K562 (cell line): ENCODE measurements at regions not wholly inside any gene's neighbourhood (a gene's known extent, or its start where the extent isn't known, plus 50 kb on each side); places are given as distances from the start of the nearest gene placed in this dataset.

Experiments
- ATAC-seq: fragments of 200-7000 bp; cut with Tn5 transposase; 3 replicates; pipeline ENCODE4 v1.9.1; 2020; ENCODE audit warnings: moderate library complexity
- BruUV-seq: library from RNA; stranded (reverse); fragments of 400-500 nt; replicated peaks from 2 replicates; lab custom pipeline; 2021; lab: Mats Ljungman, UMichigan
- CTCF ChIA-PET: fragments of 300-600 bp; formaldehyde crosslinking; extraction: SDS; loops from one replicate; lab custom pipeline; 2021; ENCODE audit warnings: low intra/inter-chr PET ratio; lab: Yijun Ruan, JAX
- POLR2A ChIA-PET: fragments of 300-600, 350-650 bp; sonication (Branson Sonifier 250); formaldehyde crosslinking; extraction: SDS; loops from one replicate; lab custom pipeline; 2021; ENCODE audit warnings: antibody characterized with exemption, inconsistent platforms; lab: Yijun Ruan, JAX
- DNase-seq, 4 experiments: peaks; one replicate each; pipeline versions ENCODE4 v3.0.0 to v3.0.0-alpha.2; 2011 to 2018; ENCODE audit warnings: low spot score in 3 of 4, mixed read lengths in 3 of 4; ENCODE audit errors: extremely low read depth in 1 of 4
- FAIRE-seq: peaks from 2 replicates; lab custom pipeline; 2011; peaks lifted over from hg19 to GRCh38; lab: Jason Lieb, UNC
- H2AFZ ChIP-seq: 2 replicates; pipeline ENCODE4 v1.6.0; 2011; ENCODE audit warnings: low read depth, low read length, control low read depth, inconsistent platforms
- H3K27ac ChIP-seq: fragments of 200-600 bp; 3 replicates; pipeline ENCODE4 v1.8.0; 2011; ENCODE audit warnings: low read depth, mild to moderate bottlenecking, control low read depth, inconsistent platforms, low read length, moderate library complexity, mixed read lengths; ENCODE audit errors: extremely low read depth
- H3K27me3 ChIP-seq, 2 experiments: fragments of 300-600 bp in 1 of 2; 2 replicates in 1 of 2; 3 replicates in 1 of 2; pipeline versions ENCODE4 v1.6.0 to v1.8.0; 2011; ENCODE audit warnings: inconsistent platforms in 2 of 2, low read length in 2 of 2, mild to moderate bottlenecking in 1 of 2, mixed read lengths in 1 of 2, moderate library complexity in 1 of 2; ENCODE audit not compliant: control insufficient read depth in 2 of 2, insufficient read depth in 2 of 2
- H3K36me3 ChIP-seq: fragments of 300-600 bp; 3 replicates; pipeline ENCODE4 v1.8.0; 2011; ENCODE audit warnings: mild to moderate bottlenecking, low read length, inconsistent platforms; ENCODE audit not compliant: control insufficient read depth, insufficient read depth
- H3K4me1 ChIP-seq, 2 experiments: fragments of 200-600 bp in 1 of 2; replicated peaks in 1 of 2; 2 replicates in 1 of 2; 3 replicates in 1 of 2; pipeline versions ENCODE4 v1.5.1 to v1.8.0; 2011; ENCODE audit warnings: inconsistent platforms in 2 of 2, low read length in 2 of 2, mild to moderate bottlenecking in 1 of 2, mixed read lengths in 1 of 2, moderate library complexity in 1 of 2; ENCODE audit not compliant: control insufficient read depth in 2 of 2, insufficient read depth in 2 of 2
- H3K4me2 ChIP-seq: 2 replicates; pipeline ENCODE4 v1.6.1; 2011; ENCODE audit warnings: low read length, control low read depth, inconsistent platforms, mixed read lengths; ENCODE audit not compliant: insufficient read depth
- H3K4me3 ChIP-seq: fragments of 200-600 bp; sonication (generic), shearing (Covaris generic); 2 replicates; pipeline ENCODE4 v1.5.1; 2016; ENCODE audit warnings: control low read depth, inconsistent platforms
- H3K79me2 ChIP-seq: fragments of 200-600 bp; 3 replicates; pipeline ENCODE4 v1.8.0; 2011; ENCODE audit warnings: low read length, inconsistent platforms; ENCODE audit not compliant: control insufficient read depth, insufficient read depth
- H3K9ac ChIP-seq, 2 experiments: 2 replicates each; pipeline versions ENCODE4 v1.6.0 to v1.6.1; 2011; ENCODE audit warnings: low read depth in 2 of 2, low read length in 2 of 2, control low read depth in 1 of 2, inconsistent platforms in 1 of 2, mild to moderate bottlenecking in 1 of 2, mixed read lengths in 1 of 2; ENCODE audit not compliant: insufficient read depth in 1 of 2
- H3K9me1 ChIP-seq: one replicate; pipeline ENCODE4 v1.6.0; 2011; ENCODE audit warnings: inconsistent platforms, mild to moderate bottlenecking, low read length, moderate library complexity; ENCODE audit not compliant: control insufficient read depth, insufficient read depth
- H3K9me3 ChIP-seq: replicated peaks from 2 replicates; pipeline ENCODE4 v1.5.1; 2011; ENCODE audit warnings: low read depth, low read length, inconsistent platforms; ENCODE audit not compliant: control insufficient read depth, insufficient read depth
- H4K20me1 ChIP-seq: replicated peaks from 2 replicates; pipeline ENCODE4 v1.6.1; 2011; ENCODE audit warnings: low read length, inconsistent platforms, mixed read lengths; ENCODE audit not compliant: control insufficient read depth, insufficient read depth
- HSF4 ChIP-seq: fragments of 250-450 bp; sonication (Bioruptor Pico); IDR thresholded peaks from 2 replicates; pipeline ENCODE4 v2.1.2; 2022; ENCODE audit warnings: mild to moderate bottlenecking, moderate library complexity, borderline replicate concordance
- SOX6 ChIP-seq: fragments of 450-650 bp; IDR thresholded peaks from 2 replicates; pipeline ENCODE4 v1.6.1; 2014; ENCODE audit warnings: mild to moderate bottlenecking
- WGBS: fragments of 100-300 bp; shearing (Covaris generic); methylation state at CpG from one replicate; pipeline ENCODE4 v1.1.6; 2016; ENCODE audit warnings: low coverage, mixed read lengths; ENCODE audit not compliant: insufficient coverage; ENCODE audit errors: missing lambda C conversion rate; 5-methylcytosine and 5-hydroxymethylcytosine counted together
- in situ Hi-C: fragments of 300-500 bp; cut with MboI; formaldehyde crosslinking; loops from 4 replicates; pipeline ENCODE4 v1.15.0; 2018; ENCODE audit warnings: inconsistent platforms, mixed read lengths
- intact Hi-C: fragments of 100-400 bp; cut with micrococcal nuclease; formaldehyde crosslinking; loops from 2 replicates; pipeline ENCODE4 v1.14.2; 2022
- TF ChIP-seq, protein P1 (sequence below), 3 experiments: fragments of 200-800 bp in 1 of 3; fragments of 250-450 bp in 1 of 3; fragments of 450-650 bp in 1 of 3; sonication (Bioruptor Pico) in 1 of 3; sonication (Bioruptor generic) in 1 of 3; formaldehyde crosslinking in 1 of 3; IDR thresholded peaks; 2 replicates each; pipeline versions ENCODE4 v1.6.1 to v1.8.0; 2016 to 2022; ENCODE audit warnings: mild to moderate bottlenecking in 2 of 3, missing genetic modification characterization in 2 of 3, missing compliant biosample characterization in 1 of 3, moderate library complexity in 1 of 3
- TF ChIP-seq, protein P2 (sequence below): fragments of 250-450 bp; sonication (Bioruptor Pico); IDR thresholded peaks from 2 replicates; pipeline ENCODE4 v1.8.0; 2022; ENCODE audit warnings: moderate library complexity, mild to moderate bottlenecking, inconsistent platforms

GRCh38 chr21:38909929-38910328, 104.2 kb downstream of the ETS2 start:
- no peaks in the 10 kb centered on the region for H3K9me3 ChIP-seq
- no TSS peak for BruUV-seq
- in situ Hi-C loops (no loop called here), intact Hi-C loops (loop anchor here (10.0 kb wide), 1 partner anchor 105 kb away; the partner anchor contains the start of gene ETS2)
- TF ChIP-seq HSF4 (CRISPR knock-in tag) = no peak
- 0 out of 2 replicates have a peak, but pooled peaks have one; percentile 27 for TF ChIP-seq SOX6
- no peak overlapping the region for H2AFZ ChIP-seq
- peaks cover 29 to 61% of the 10 kb centered on the region in 2 experiments for H3K27me3 ChIP-seq
- H3K9me1 ChIP-seq = no peaks in the 10 kb centered on the region
- no peak overlapping the region for H3K4me2 ChIP-seq
- H3K4me1 ChIP-seq = peaks cover 13 to 17% of the 10 kb centered on the region in 2 experiments; a peak in 4 of 5 replicates
- CTCF ChIA-PET = no interaction called here
- H4K20me1 ChIP-seq = no peaks in the 10 kb centered on the region
- no peak overlapping the region for H3K4me3 ChIP-seq
- POLR2A ChIA-PET = no interaction called here
- no peaks in the 10 kb centered on the region for H3K36me3 ChIP-seq
- WGBS = 5% methylated on average over 7 of the region's 7 CpGs
- FAIRE-seq = no peak
- no peaks in the 10 kb centered on the region for H3K79me2 ChIP-seq
- no peak for DNase-seq
- H3K9ac ChIP-seq = no peak overlapping the region
- no peak for ATAC-seq
- no peak overlapping the region for H3K27ac ChIP-seq

DNA sequence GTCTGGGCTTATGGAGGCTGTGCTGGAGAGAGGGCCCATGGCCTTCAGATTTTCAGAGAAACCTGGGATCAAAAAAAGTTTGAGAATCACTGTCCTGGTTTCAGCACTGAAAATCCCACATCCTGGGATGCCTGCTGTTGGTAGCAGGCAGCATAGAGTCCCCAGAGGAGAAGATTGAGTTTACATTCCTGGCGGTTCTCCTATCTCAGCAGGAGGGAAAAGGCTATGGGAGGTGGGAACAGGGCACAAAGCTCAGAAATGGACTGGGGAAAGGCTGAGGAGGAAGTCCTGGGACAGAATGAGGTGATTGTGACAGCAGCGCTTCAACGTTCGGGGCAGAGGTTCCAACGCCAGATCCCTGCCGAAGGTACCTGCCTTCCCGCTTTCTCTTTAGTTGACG, 103.4 kb downstream of the ETS2 start:
- Histone ChIP-seq H3K27ac (no peak overlapping the region), H3K27me3 (peaks cover 35 to 57% of the 10 kb centered on the region in 2 experiments), H2AFZ (no peak overlapping the region)
- no peak for FAIRE-seq
- no TSS peak for BruUV-seq
- TF ChIP-seq, protein P1, sequence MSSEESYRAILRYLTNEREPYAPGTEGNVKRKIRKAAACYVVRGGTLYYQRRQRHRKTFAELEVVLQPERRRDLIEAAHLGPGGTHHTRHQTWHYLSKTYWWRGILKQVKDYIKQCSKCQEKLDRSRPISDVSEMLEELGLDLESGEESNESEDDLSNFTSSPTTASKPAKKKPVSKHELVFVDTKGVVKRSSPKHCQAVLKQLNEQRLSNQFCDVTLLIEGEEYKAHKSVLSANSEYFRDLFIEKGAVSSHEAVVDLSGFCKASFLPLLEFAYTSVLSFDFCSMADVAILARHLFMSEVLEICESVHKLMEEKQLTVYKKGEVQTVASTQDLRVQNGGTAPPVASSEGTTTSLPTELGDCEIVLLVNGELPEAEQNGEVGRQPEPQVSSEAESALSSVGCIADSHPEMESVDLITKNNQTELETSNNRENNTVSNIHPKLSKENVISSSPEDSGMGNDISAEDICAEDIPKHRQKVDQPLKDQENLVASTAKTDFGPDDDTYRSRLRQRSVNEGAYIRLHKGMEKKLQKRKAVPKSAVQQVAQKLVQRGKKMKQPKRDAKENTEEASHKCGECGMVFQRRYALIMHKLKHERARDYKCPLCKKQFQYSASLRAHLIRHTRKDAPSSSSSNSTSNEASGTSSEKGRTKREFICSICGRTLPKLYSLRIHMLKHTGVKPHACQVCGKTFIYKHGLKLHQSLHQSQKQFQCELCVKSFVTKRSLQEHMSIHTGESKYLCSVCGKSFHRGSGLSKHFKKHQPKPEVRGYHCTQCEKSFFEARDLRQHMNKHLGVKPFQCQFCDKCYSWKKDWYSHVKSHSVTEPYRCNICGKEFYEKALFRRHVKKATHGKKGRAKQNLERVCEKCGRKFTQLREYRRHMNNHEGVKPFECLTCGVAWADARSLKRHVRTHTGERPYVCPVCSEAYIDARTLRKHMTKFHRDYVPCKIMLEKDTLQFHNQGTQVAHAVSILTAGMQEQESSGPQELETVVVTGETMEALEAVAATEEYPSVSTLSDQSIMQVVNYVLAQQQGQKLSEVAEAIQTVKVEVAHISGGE (CRISPR knock-in tag; IDR thresholded peaks at IDR 0.05) = peak in 1 of 3 experiments; percentile 21; a peak in 1 of 6 replicates
- TF ChIP-seq, protein P2, sequence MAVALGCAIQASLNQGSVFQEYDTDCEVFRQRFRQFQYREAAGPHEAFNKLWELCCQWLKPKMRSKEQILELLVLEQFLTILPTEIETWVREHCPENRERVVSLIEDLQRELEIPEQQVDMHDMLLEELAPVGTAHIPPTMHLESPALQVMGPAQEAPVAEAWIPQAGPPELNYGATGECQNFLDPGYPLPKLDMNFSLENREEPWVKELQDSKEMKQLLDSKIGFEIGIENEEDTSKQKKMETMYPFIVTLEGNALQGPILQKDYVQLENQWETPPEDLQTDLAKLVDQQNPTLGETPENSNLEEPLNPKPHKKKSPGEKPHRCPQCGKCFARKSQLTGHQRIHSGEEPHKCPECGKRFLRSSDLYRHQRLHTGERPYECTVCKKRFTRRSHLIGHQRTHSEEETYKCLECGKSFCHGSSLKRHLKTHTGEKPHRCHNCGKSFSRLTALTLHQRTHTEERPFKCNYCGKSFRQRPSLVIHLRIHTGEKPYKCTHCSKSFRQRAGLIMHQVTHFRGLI (CRISPR knock-in tag) = no peak
- TF ChIP-seq, all 486 proteins: peak for 1
- peaks cover 13 to 17% of the 10 kb centered on the region in 2 experiments; a peak in 4 of 5 replicates for H3K4me1 ChIP-seq
- no peaks in the 10 kb centered on the region for H3K79me2 ChIP-seq
- in situ Hi-C loops (no loop called here), intact Hi-C loops (no loop called here)
- WGBS = 54% methylated on average over 8 of the region's 8 CpGs
- H3K4me2 ChIP-seq = no peak overlapping the region
- ATAC-seq (no peak), DNase-seq (no peak)
- H3K9me3 ChIP-seq = no peaks in the 10 kb centered on the region
- H3K4me3 ChIP-seq = no peak overlapping the region
- H3K9me1 ChIP-seq = no peaks in the 10 kb centered on the region
- no peak overlapping the region for H3K9ac ChIP-seq
- CTCF ChIA-PET = no interaction called here
- no peaks in the 10 kb centered on the region for H3K36me3 ChIP-seq
- POLR2A ChIA-PET = interaction anchor here (0.5 kb wide), 1 partner anchor 19 kb away, joined by 3 read pairs; no protein-coding TSS in a partner anchor
- no peaks in the 10 kb centered on the region for H4K20me1 ChIP-seq
